SK-N-SH treated with all-trans-retinoic acid at 6 μM for 48 hours (cell line): ENCODE measurements at regions not wholly inside any gene's neighbourhood (a gene's known extent, or its start where the extent isn't known, plus 50 kb on each side); places are given as distances from the start of the nearest gene placed in this dataset.

Source experiments
- ARNTL ChIP-seq: fragments of 450-650 bp; formaldehyde crosslinking; IDR thresholded peaks from 2 replicates; pipeline ENCODE4 v1.5.0; 2020; ENCODE audit warnings: low read depth, mild to moderate bottlenecking, moderate library complexity, borderline replicate concordance
- CSDC2 ChIP-seq: fragments of 250-450 bp; sonication (Bioruptor Pico); IDR thresholded peaks from 2 replicates; pipeline ENCODE4 v1.5.0; 2020; ENCODE audit warnings: mild to moderate bottlenecking, moderate library complexity
- ESRRG ChIP-seq: fragments of 250-450 bp; sonication (Bioruptor Pico); IDR thresholded peaks from 2 replicates; pipeline ENCODE4 v1.6.1; 2021; ENCODE audit warnings: mild to moderate bottlenecking
- ISL1 ChIP-seq: fragments of 250-450 bp; sonication (Bioruptor Pico); IDR thresholded peaks from 2 replicates; pipeline ENCODE4 v2.1.2; 2022; ENCODE audit warnings: mild to moderate bottlenecking, moderate library complexity
- OSR1 ChIP-seq: fragments of 250-450 bp; sonication (Bioruptor Pico); IDR thresholded peaks from 2 replicates; pipeline ENCODE4 v1.8.0; 2022; ENCODE audit warnings: moderate library complexity, mild to moderate bottlenecking, inconsistent platforms
- RARB ChIP-seq: fragments of 250-450 bp; sonication (Bioruptor Pico); IDR thresholded peaks from 2 replicates; pipeline ENCODE4 v1.8.0; 2021; ENCODE audit warnings: mild to moderate bottlenecking, moderate library complexity
- TCF4 ChIP-seq: fragments of 250-450 bp; sonication (Bioruptor Pico); IDR thresholded peaks from 2 replicates; pipeline ENCODE4 v1.8.0; 2021; ENCODE audit warnings: mild to moderate bottlenecking, moderate library complexity, borderline replicate concordance
- TSHZ2 ChIP-seq: fragments of 250-450 bp; sonication (Bioruptor Pico); IDR thresholded peaks from 2 replicates; pipeline ENCODE4 v1.5.0; 2020; ENCODE audit warnings: mild to moderate bottlenecking, moderate library complexity
- ZFP3 ChIP-seq: fragments of 250-450 bp; sonication (Bioruptor Pico); IDR thresholded peaks from 2 replicates; pipeline ENCODE4 v1.5.0; 2020; ENCODE audit warnings: mild to moderate bottlenecking, moderate library complexity
- ZNF565 ChIP-seq: fragments of 450-650 bp; formaldehyde crosslinking; conservative IDR thresholded peaks from 2 replicates; pipeline ENCODE4 v1.5.0; 2020; ENCODE audit warnings: low read depth, mild to moderate bottlenecking, moderate library complexity
- ZNF70 ChIP-seq: fragments of 450-650 bp; formaldehyde crosslinking; IDR thresholded peaks from 2 replicates; pipeline ENCODE4 v1.5.0; 2020; ENCODE audit warnings: mild to moderate bottlenecking, moderate library complexity
- TF ChIP-seq, protein P1 (sequence below): fragments of 250-450 bp; sonication (Bioruptor Pico); IDR thresholded peaks from 2 replicates; pipeline ENCODE4 v1.8.0; 2020; ENCODE audit warnings: mild to moderate bottlenecking, moderate library complexity, borderline replicate concordance

- TF ChIP-seq OSR1 (CRISPR knock-in tag) (no peak), ESRRG (CRISPR knock-in tag) (no peak), ZNF70 (CRISPR knock-in tag) (no peak), TSHZ2 (CRISPR knock-in tag) (no peak), RARB (no peak), TCF4 (CRISPR knock-in tag) (no peak), ISL1 (CRISPR knock-in tag) (no peak), ZNF565 (no peak), CSDC2 (CRISPR knock-in tag) (no peak), ZFP3 (CRISPR knock-in tag) (no peak), ARNTL (CRISPR knock-in tag) (no peak)
- TF ChIP-seq, protein P1, sequence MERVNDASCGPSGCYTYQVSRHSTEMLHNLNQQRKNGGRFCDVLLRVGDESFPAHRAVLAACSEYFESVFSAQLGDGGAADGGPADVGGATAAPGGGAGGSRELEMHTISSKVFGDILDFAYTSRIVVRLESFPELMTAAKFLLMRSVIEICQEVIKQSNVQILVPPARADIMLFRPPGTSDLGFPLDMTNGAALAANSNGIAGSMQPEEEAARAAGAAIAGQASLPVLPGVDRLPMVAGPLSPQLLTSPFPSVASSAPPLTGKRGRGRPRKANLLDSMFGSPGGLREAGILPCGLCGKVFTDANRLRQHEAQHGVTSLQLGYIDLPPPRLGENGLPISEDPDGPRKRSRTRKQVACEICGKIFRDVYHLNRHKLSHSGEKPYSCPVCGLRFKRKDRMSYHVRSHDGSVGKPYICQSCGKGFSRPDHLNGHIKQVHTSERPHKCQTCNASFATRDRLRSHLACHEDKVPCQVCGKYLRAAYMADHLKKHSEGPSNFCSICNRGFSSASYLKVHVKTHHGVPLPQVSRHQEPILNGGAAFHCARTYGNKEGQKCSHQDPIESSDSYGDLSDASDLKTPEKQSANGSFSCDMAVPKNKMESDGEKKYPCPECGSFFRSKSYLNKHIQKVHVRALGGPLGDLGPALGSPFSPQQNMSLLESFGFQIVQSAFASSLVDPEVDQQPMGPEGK (CRISPR knock-in tag): no peak
Measured at GRCh38 chr18:37709740-37710139, 144.1 kb upstream of the CELF4 start.
